Neural progenitor cell (in vitro differentiated cells): ENCODE measurements at regions not wholly inside any gene's neighbourhood (a gene's known extent, or its start where the extent isn't known, plus 50 kb on each side); places are given as distances from the start of the nearest gene placed in this dataset.

Experiments used
- CTCF ChIP-seq: fragments of 200-600 bp; sonication (generic); IDR thresholded peaks from 2 replicates; pipeline ENCODE4 v1.5.1; 2017; ENCODE audit warnings: antibody characterized with exemption, mild to moderate bottlenecking
- EZH2 ChIP-seq: fragments of 200-600 bp; sonication (generic); IDR thresholded peaks from 2 replicates; pipeline ENCODE4 v1.6.1; 2017; ENCODE audit warnings: antibody characterized with exemption, mild to moderate bottlenecking, moderate library complexity
- EZH2phosphoT487 ChIP-seq: fragments of 200-600 bp; sonication (generic); IDR thresholded peaks from 2 replicates; pipeline ENCODE4 v1.6.1; 2017; ENCODE audit warnings: antibody characterized with exemption

DNA sequence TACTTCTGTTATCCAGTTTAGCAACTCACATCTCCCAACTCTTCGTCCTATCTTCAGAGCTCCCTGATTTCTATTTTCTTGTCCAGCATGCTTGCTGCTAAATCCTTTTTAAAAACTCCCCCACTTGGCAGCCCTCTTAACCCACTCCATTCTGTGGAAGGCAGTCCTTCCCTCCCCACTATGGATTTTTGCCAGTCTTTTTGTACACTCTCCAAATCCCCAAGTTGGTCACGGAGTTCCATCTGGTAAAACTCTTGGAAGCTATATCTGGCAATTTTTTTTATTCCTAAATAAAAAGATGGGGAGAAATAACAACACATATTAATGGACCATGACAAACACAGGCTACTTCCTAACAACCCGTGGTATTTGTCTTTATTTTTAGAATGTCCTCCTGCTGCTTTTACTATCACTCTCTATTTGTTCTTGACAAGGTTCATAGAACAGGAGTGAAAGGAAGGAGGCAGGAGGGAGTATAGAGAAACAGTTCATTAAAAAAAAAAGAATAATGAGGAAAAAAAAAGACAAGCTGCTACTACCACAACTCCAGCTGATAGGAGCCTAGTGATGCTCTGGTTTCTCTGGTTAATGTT is 120.0 kb upstream of the THSD7B start:
- TF ChIP-seq CTCF (no peak), EZH2 (no peak), EZH2phosphoT487 (no peak)
